Panc1 (cell line): ENCODE measurements at regions not wholly inside any gene's neighbourhood (a gene's known extent, or its start where the extent isn't known, plus 50 kb on each side); places are given as distances from the start of the nearest gene placed in this dataset.

ENCODE experiments used
- POLR2AphosphoS5 ChIP-seq: IDR thresholded peaks from 2 replicates; pipeline ENCODE4 v1.6.1; 2012; ENCODE audit warnings: mild to moderate bottlenecking, low read depth, low read length, moderate library complexity
- TF ChIP-seq, protein P1 (sequence below): fragments of 450-650 bp; IDR thresholded peaks from 2 replicates; pipeline ENCODE4 v1.5.1; 2017; ENCODE audit warnings: mild to moderate bottlenecking
- TF ChIP-seq, protein P2 (sequence below), 2 experiments: IDR thresholded peaks; 2 replicates each; pipeline ENCODE4 v1.6.1; 2011 to 2012; ENCODE audit warnings: low read depth in 2 of 2, control low read depth in 1 of 2, low read length in 1 of 2, mild to moderate bottlenecking in 1 of 2, moderate library complexity in 1 of 2; ENCODE audit not compliant: insufficient read depth in 1 of 2

DNA sequence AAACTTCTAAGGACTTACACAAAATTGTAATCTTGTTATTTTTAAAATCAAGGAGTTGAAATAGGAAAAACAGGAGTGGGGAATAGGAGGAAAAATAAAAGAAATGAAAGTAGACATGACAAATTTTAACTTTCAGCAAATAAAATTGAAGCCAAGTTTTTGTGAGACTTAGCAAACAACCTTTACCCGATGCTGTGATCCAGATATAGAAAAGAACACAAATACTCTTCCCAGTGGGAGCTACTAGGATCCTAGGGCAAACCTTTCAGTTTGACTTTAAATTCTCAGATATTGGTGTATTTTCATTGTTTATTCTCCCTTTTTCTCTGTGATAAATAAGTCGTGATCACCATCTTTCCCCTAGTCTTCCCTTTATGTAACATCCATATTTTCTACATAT, 968.7 kb upstream of the CITED2 start:
- TF ChIP-seq, protein P1, sequence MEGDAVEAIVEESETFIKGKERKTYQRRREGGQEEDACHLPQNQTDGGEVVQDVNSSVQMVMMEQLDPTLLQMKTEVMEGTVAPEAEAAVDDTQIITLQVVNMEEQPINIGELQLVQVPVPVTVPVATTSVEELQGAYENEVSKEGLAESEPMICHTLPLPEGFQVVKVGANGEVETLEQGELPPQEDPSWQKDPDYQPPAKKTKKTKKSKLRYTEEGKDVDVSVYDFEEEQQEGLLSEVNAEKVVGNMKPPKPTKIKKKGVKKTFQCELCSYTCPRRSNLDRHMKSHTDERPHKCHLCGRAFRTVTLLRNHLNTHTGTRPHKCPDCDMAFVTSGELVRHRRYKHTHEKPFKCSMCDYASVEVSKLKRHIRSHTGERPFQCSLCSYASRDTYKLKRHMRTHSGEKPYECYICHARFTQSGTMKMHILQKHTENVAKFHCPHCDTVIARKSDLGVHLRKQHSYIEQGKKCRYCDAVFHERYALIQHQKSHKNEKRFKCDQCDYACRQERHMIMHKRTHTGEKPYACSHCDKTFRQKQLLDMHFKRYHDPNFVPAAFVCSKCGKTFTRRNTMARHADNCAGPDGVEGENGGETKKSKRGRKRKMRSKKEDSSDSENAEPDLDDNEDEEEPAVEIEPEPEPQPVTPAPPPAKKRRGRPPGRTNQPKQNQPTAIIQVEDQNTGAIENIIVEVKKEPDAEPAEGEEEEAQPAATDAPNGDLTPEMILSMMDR = no peak
- no peak for TF ChIP-seq POLR2AphosphoS5
- TF ChIP-seq, protein P2, sequence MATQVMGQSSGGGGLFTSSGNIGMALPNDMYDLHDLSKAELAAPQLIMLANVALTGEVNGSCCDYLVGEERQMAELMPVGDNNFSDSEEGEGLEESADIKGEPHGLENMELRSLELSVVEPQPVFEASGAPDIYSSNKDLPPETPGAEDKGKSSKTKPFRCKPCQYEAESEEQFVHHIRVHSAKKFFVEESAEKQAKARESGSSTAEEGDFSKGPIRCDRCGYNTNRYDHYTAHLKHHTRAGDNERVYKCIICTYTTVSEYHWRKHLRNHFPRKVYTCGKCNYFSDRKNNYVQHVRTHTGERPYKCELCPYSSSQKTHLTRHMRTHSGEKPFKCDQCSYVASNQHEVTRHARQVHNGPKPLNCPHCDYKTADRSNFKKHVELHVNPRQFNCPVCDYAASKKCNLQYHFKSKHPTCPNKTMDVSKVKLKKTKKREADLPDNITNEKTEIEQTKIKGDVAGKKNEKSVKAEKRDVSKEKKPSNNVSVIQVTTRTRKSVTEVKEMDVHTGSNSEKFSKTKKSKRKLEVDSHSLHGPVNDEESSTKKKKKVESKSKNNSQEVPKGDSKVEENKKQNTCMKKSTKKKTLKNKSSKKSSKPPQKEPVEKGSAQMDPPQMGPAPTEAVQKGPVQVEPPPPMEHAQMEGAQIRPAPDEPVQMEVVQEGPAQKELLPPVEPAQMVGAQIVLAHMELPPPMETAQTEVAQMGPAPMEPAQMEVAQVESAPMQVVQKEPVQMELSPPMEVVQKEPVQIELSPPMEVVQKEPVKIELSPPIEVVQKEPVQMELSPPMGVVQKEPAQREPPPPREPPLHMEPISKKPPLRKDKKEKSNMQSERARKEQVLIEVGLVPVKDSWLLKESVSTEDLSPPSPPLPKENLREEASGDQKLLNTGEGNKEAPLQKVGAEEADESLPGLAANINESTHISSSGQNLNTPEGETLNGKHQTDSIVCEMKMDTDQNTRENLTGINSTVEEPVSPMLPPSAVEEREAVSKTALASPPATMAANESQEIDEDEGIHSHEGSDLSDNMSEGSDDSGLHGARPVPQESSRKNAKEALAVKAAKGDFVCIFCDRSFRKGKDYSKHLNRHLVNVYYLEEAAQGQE (IDR thresholded peaks at IDR 0.05; ENCODE audit: insufficient read depth in 1 of 2, low read depth in 2 of 2, low read length in 1 of 2) = no peak
